ENCODE measurements at regions not wholly inside any gene's neighbourhood (a gene's known extent, or its start where the extent isn't known, plus 50 kb on each side); places are given as distances from the start of the nearest gene placed in this dataset.

DNA sequence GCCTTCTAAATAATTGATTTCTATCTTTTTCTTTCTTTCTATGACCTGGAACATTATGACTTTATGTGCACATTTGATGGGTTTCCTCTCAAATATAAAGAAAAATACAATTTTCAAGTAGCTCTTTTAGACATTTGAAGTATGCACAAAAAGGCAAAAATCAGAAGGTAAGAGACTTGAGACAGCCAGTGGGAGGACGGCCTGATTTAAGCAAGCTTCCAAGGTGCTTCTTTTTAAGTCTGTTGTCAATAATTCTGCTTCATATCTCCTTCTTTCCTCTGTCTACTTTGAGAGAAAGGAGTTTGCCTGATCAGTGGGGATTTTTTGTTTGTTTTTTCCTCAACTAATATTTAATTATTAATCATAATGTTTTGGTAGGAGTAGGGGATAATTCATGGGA, 188.2 kb upstream of the ARHGAP20 start:
- TF ChIP-seq, protein P1, sequence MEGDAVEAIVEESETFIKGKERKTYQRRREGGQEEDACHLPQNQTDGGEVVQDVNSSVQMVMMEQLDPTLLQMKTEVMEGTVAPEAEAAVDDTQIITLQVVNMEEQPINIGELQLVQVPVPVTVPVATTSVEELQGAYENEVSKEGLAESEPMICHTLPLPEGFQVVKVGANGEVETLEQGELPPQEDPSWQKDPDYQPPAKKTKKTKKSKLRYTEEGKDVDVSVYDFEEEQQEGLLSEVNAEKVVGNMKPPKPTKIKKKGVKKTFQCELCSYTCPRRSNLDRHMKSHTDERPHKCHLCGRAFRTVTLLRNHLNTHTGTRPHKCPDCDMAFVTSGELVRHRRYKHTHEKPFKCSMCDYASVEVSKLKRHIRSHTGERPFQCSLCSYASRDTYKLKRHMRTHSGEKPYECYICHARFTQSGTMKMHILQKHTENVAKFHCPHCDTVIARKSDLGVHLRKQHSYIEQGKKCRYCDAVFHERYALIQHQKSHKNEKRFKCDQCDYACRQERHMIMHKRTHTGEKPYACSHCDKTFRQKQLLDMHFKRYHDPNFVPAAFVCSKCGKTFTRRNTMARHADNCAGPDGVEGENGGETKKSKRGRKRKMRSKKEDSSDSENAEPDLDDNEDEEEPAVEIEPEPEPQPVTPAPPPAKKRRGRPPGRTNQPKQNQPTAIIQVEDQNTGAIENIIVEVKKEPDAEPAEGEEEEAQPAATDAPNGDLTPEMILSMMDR (IDR thresholded peaks at IDR 0.05): no peak
- TF ChIP-seq POLR2AphosphoS5 (IDR thresholded peaks at IDR 0.05) (no peak), EP300 (IDR thresholded peaks at IDR 0.05) (no peak), POLR2A (IDR thresholded peaks at IDR 0.05) (no peak)

Measured in suprapubic skin (tissue), 4 donors.